SKM-1 treated with dmso at 0.1 percent for 144 hours (cell line): ENCODE measurements at regions not wholly inside any gene's neighbourhood (a gene's known extent, or its start where the extent isn't known, plus 50 kb on each side); places are given as distances from the start of the nearest gene placed in this dataset.

Experiments used
- DNase-seq: peaks from one replicate; lab custom pipeline; 2025; ENCODE audit not compliant: unreplicated experiment; lab: John Stamatoyannopoulos, UW

- DNase-seq: no peak
Observed at GRCh38 chr18:44467718-44468117, 213.0 kb upstream of the SETBP1 start.

GRCh38 chr18:44473394-44474066 lies 207.2 kb upstream of the SETBP1 start:
- DNase-seq: no peak

- DNase-seq: no peak
Observed at GRCh38 chr18:44474067-44474411, 206.6 kb upstream of the SETBP1 start.

- DNase-seq: no peak
Observed at GRCh38 chr18:44474591-44474990, 206.1 kb upstream of the SETBP1 start.

- no peak for DNase-seq
Observed at GRCh38 chr18:44482761-44483160, 197.9 kb upstream of the SETBP1 start.

- no peak for DNase-seq
Observed at GRCh38 chr18:44495151-44495550, 185.5 kb upstream of the SETBP1 start.

- DNase-seq: no peak
Observed at GRCh38 chr18:44497311-44497710, 183.4 kb upstream of the SETBP1 start.

- DNase-seq: no peak
Observed at GRCh38 chr18:44497757-44498490, 182.8 kb upstream of the SETBP1 start.

- no peak for DNase-seq
Observed at GRCh38 chr18:44500808-44501610, 179.7 kb upstream of the SETBP1 start.

GRCh38 chr18:44502221-44502620 lies 178.5 kb upstream of the SETBP1 start:
- no peak for DNase-seq

- peak; percentile 54 for DNase-seq
Observed at GRCh38 chr18:44502790-44503189, 177.9 kb upstream of the SETBP1 start.

GRCh38 chr18:44503854-44504253 lies 176.8 kb upstream of the SETBP1 start:
- DNase-seq: no peak

GRCh38 chr18:44507729-44508325 lies 172.9 kb upstream of the SETBP1 start:
- peak; percentile 87 for DNase-seq

GRCh38 chr18:44508474-44508873 lies 172.2 kb upstream of the SETBP1 start:
- no peak for DNase-seq

GRCh38 chr18:44509048-44509447 lies 171.6 kb upstream of the SETBP1 start:
- no peak for DNase-seq

GRCh38 chr18:44510390-44510789 lies 170.3 kb upstream of the SETBP1 start:
- DNase-seq: no peak

GRCh38 chr18:44513233-44513632 lies 167.5 kb upstream of the SETBP1 start:
- DNase-seq: no peak

GRCh38 chr18:44514106-44514505 lies 166.6 kb upstream of the SETBP1 start:
- DNase-seq: no peak

- DNase-seq: no peak
Observed at GRCh38 chr18:44514766-44515165, 165.9 kb upstream of the SETBP1 start.

GRCh38 chr18:44516450-44516849 lies 164.2 kb upstream of the SETBP1 start:
- no peak for DNase-seq

- no peak for DNase-seq
Observed at GRCh38 chr18:44517136-44517535, 163.6 kb upstream of the SETBP1 start.
